ENCODE measurements at regions not wholly inside any gene's neighbourhood (a gene's known extent, or its start where the extent isn't known, plus 50 kb on each side); places are given as distances from the start of the nearest gene placed in this dataset.

DNA sequence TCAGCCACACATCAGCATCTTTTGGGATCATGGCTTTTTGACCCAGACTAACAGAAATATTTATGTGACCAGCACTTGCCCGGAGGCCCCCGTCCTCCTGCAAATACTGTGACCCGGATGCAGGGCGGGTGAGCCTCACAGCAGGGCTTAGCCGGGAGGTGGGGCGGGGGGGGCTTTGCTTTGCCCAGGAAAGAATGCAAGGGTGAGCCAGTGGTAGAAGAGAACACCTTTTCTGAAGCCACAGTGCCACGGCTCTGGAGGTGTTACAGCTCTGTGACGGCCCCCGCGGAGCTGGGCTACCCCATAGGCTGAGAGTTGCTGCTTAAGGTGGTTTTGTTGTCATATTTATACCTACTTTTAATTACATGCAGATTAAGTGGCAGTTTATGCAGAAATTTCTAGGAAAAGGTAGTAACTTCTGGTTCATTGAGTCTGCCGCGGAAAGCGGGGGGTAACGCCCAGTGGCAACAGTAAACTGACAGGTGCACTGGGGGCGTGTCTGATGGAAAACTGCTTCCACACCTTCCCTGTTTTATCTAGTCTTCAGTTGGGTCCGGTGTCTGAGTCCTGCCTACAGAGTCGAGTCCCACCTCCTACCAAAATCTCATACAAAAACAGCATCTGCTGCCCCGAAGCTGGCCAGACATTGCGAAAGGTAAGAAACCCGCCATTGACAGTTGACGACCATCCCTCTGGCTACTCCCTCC is 187.9 kb downstream of the TEX29 start:
- TF ChIP-seq POLR2A (IDR thresholded peaks at IDR 0.05) (no peak), CTCF (IDR thresholded peaks at IDR 0.05) (no peak)
